ENCODE measurements at regions not wholly inside any gene's neighbourhood (a gene's known extent, or its start where the extent isn't known, plus 50 kb on each side); places are given as distances from the start of the nearest gene placed in this dataset.

- DNase-seq, result no peak
These were observed 275.0 kb downstream of the PTEN start for GRCh38 chr10:88138319-88138848.

- DNase-seq, result no peak
These were observed 283.8 kb downstream of the PTEN start for GRCh38 chr10:88147000-88147798.

GRCh38 chr10:88149906-88150305 lies 286.5 kb downstream of the PTEN start:
- DNase-seq, result no peak

GRCh38 chr10:88150339-88150738 lies 286.9 kb downstream of the PTEN start:
- DNase-seq, result no peak

GRCh38 chr10:88152728-88153133 lies 289.3 kb downstream of the PTEN start:
- no peak for DNase-seq

- no peak for DNase-seq
These were observed 291.3 kb downstream of the PTEN start for GRCh38 chr10:88154596-88155250.

GRCh38 chr10:88156341-88156740 lies 292.9 kb downstream of the PTEN start:
- no peak for DNase-seq

GRCh38 chr10:88157981-88158465 lies 294.6 kb downstream of the PTEN start:
- no peak for DNase-seq

GRCh38 chr10:88158526-88159122 lies 295.2 kb downstream of the PTEN start:
- no peak for DNase-seq

- DNase-seq, result no peak
These were observed 295.9 kb downstream of the PTEN start for GRCh38 chr10:88159127-88159829.

- no peak for DNase-seq
These were observed 297.6 kb downstream of the PTEN start for GRCh38 chr10:88161070-88161469.

- no peak for DNase-seq
These were observed 298.3 kb downstream of the PTEN start for GRCh38 chr10:88161756-88162155.

GRCh38 chr10:88162852-88163251 lies 299.4 kb downstream of the PTEN start:
- no peak for DNase-seq

GRCh38 chr10:88163572-88163971 lies 300.1 kb downstream of the PTEN start:
- no peak for DNase-seq

- DNase-seq, result no peak
These were observed 301.0 kb downstream of the PTEN start for GRCh38 chr10:88164471-88164870.

- DNase-seq, result no peak
These were observed 302.4 kb downstream of the PTEN start for GRCh38 chr10:88165849-88166271.

- no peak for DNase-seq
These were observed 305.0 kb downstream of the PTEN start for GRCh38 chr10:88168171-88169036.

- DNase-seq, result no peak
These were observed 305.6 kb downstream of the PTEN start for GRCh38 chr10:88169037-88169319.

GRCh38 chr10:88170628-88171027 lies 307.2 kb downstream of the PTEN start:
- no peak for DNase-seq

- DNase-seq, result no peak
These were observed 308.7 kb downstream of the PTEN start for GRCh38 chr10:88172159-88172558.

- no peak for DNase-seq
These were observed 311.0 kb downstream of the PTEN start for GRCh38 chr10:88174391-88174790.

- DNase-seq, result no peak
These were observed 315.3 kb downstream of the PTEN start for GRCh38 chr10:88178758-88179157.

All from hematopoietic multipotent progenitor cell treated with erythropoietin and hydrocortisone succinate and interleukin-3 and kit ligand, for 8 days (in vitro differentiated cells).